SK-N-SH (cell line): ENCODE measurements at regions not wholly inside any gene's neighbourhood (a gene's known extent, or its start where the extent isn't known, plus 50 kb on each side); places are given as distances from the start of the nearest gene placed in this dataset.

Source experiments
- CTCF ChIA-PET: fragments of 300-600, 350-600 bp; formaldehyde crosslinking; extraction: SDS; loops from one replicate; lab custom pipeline; 2021; lab: Yijun Ruan, JAX
- POLR2A ChIA-PET: fragments of 350-600 bp; sonication (Branson Sonifier 250); formaldehyde crosslinking; extraction: SDS; loops from one replicate; lab custom pipeline; 2020; ENCODE audit warnings: antibody characterized with exemption, inconsistent platforms; lab: Yijun Ruan, JAX
- DNase-seq: peaks from one replicate; pipeline ENCODE4 v3.0.0; 2012
- H2AFZ ChIP-seq: fragments of 200-600 bp; sonication (generic); 2 replicates; pipeline ENCODE4 v1.8.1; 2016; ENCODE audit warnings: antibody characterized with exemption, mild to moderate bottlenecking, low read depth
- H3F3A ChIP-seq: fragments of 200-600 bp; sonication (generic); replicated peaks from 2 replicates; pipeline ENCODE3; 2016; ENCODE audit warnings: antibody characterized with exemption, mild to moderate bottlenecking; ENCODE audit not compliant: insufficient read depth
- H3K27ac ChIP-seq, 2 experiments: fragments of 200-500 bp in 1 of 2; fragments of 200-600 bp in 1 of 2; sonication (Bioruptor generic) in 1 of 2; sonication (generic), shearing (Covaris generic) in 1 of 2; 2 replicates each; pipeline versions ENCODE4 v1.5.1 to v1.6.1; 2014 to 2016; ENCODE audit warnings: low read depth in 2 of 2, inconsistent platforms in 1 of 2, low read length in 1 of 2, mild to moderate bottlenecking in 1 of 2, mixed read lengths in 1 of 2
- H3K27me3 ChIP-seq: fragments of 200-600 bp; sonication (generic), shearing (Covaris generic); 2 replicates; pipeline ENCODE4 v1.6.1; 2016; ENCODE audit warnings: mixed run types; ENCODE audit not compliant: insufficient read depth
- H3K36me3 ChIP-seq, 2 experiments: fragments of 200-500 bp in 1 of 2; fragments of 200-600 bp in 1 of 2; sonication (Bioruptor generic) in 1 of 2; sonication (generic) in 1 of 2; replicated peaks in 1 of 2; 2 replicates each; pipeline versions ENCODE3 to v1.5.1; 2014 to 2016; ENCODE audit warnings: low read length in 1 of 2, mild to moderate bottlenecking in 1 of 2; ENCODE audit not compliant: insufficient read depth in 2 of 2, control insufficient read depth in 1 of 2
- H3K4me1 ChIP-seq, 2 experiments: fragments of 200-500 bp in 1 of 2; fragments of 200-600 bp in 1 of 2; sonication (Bioruptor generic) in 1 of 2; sonication (generic), shearing (Covaris generic) in 1 of 2; 2 replicates each; pipeline versions ENCODE4 v1.5.1 to v1.6.1; 2014 to 2016; ENCODE audit warnings: low read depth in 1 of 2, low read length in 1 of 2, mixed run types in 1 of 2; ENCODE audit not compliant: insufficient read depth in 2 of 2, control insufficient read depth in 1 of 2
- H3K4me2 ChIP-seq: fragments of 200-600 bp; sonication (generic), shearing (Covaris generic); 2 replicates; pipeline ENCODE4 v1.6.1; 2017; ENCODE audit warnings: mixed run types
- H3K4me3 ChIP-seq, 2 experiments: fragments of 200-500 bp in 1 of 2; fragments of 200-600 bp in 1 of 2; sonication (Bioruptor generic) in 1 of 2; sonication (generic), shearing (Covaris generic) in 1 of 2; 2 replicates each; pipeline versions ENCODE4 v1.5.1 to v1.8.1; 2014 to 2016; ENCODE audit warnings: low read depth in 2 of 2, inconsistent platforms in 1 of 2, low read length in 1 of 2, mild to moderate bottlenecking in 1 of 2, mixed read lengths in 1 of 2, moderate library complexity in 1 of 2
- H3K79me2 ChIP-seq: fragments of 200-600 bp; sonication (generic); 2 replicates; pipeline ENCODE4 v1.8.1; 2017; ENCODE audit warnings: mild to moderate bottlenecking; ENCODE audit not compliant: insufficient read depth
- H3K9ac ChIP-seq: fragments of 200-600 bp; sonication (generic); 2 replicates; pipeline ENCODE4 v1.6.1; 2017; ENCODE audit warnings: mixed run types
- H3K9me2 ChIP-seq: fragments of 200-600 bp; sonication (generic); 2 replicates; pipeline ENCODE4 v1.6.1; 2017; ENCODE audit warnings: mixed run types
- H3K9me3 ChIP-seq: fragments of 200-600 bp; sonication (generic); 2 replicates; pipeline ENCODE4 v1.6.1; 2017; ENCODE audit warnings: mixed run types, mild to moderate bottlenecking, moderate library complexity
- H4K20me1 ChIP-seq: fragments of 200-600 bp; sonication (generic); 2 replicates; pipeline ENCODE4 v1.6.1; 2017; ENCODE audit warnings: mild to moderate bottlenecking, mixed run types; ENCODE audit not compliant: insufficient read depth
- ELF1 ChIP-seq: IDR thresholded peaks from 2 replicates; pipeline ENCODE4 v1.4.0; 2012
- FOSL2 ChIP-seq: IDR thresholded peaks from 2 replicates; pipeline ENCODE4 v1.4.0; 2012; ENCODE audit warnings: low read depth, mild to moderate bottlenecking, moderate library complexity, borderline replicate concordance
- GATA2 ChIP-seq: sonication (generic); formaldehyde crosslinking; IDR thresholded peaks from 2 replicates; pipeline ENCODE4 v1.5.0; 2020; ENCODE audit warnings: mild to moderate bottlenecking, missing genetic modification reagents
- JUND ChIP-seq: IDR thresholded peaks from 2 replicates; pipeline ENCODE4 v1.4.0; 2012
- RCOR1 ChIP-seq: fragments of 150-350 bp; IDR thresholded peaks from 2 replicates; pipeline ENCODE4 v1.6.1; 2017; ENCODE audit warnings: antibody characterized with exemption, low read length
- RXRA ChIP-seq: IDR thresholded peaks from 2 replicates; pipeline ENCODE4 v1.4.0; 2012; ENCODE audit warnings: low read depth, mild to moderate bottlenecking, borderline replicate concordance
- SIN3A ChIP-seq: IDR thresholded peaks from 2 replicates; pipeline ENCODE4 v1.6.1; 2012; ENCODE audit warnings: low read depth, mild to moderate bottlenecking, low read length, moderate library complexity, borderline replicate concordance
- SMC3 ChIP-seq: IDR thresholded peaks from 2 replicates; pipeline ENCODE4 v1.6.1; 2012; ENCODE audit warnings: low read depth, low read length, improper control_type of control experiment
- TAF1 ChIP-seq: IDR thresholded peaks from 2 replicates; pipeline ENCODE4 v1.6.1; 2012; ENCODE audit warnings: low read depth, mild to moderate bottlenecking, low read length, moderate library complexity, borderline replicate concordance
- TCF12 ChIP-seq: IDR thresholded peaks from 2 replicates; pipeline ENCODE4 v1.4.0; 2012
- YY1 ChIP-seq: IDR thresholded peaks from 2 replicates; pipeline ENCODE4 v1.4.0; 2012; ENCODE audit warnings: low read depth, mild to moderate bottlenecking
- WGBS: methylation state at CpG from one replicate; pipeline ENCODE4 v1.1.6; 2017; ENCODE audit warnings: low lambda C conversion rate; 5-methylcytosine and 5-hydroxymethylcytosine counted together
- TF ChIP-seq, protein P1 (sequence below): IDR thresholded peaks from 2 replicates; pipeline ENCODE4 v1.6.1; 2012; ENCODE audit warnings: mild to moderate bottlenecking, low read depth, low read length, moderate library complexity
- TF ChIP-seq, protein P2 (sequence below): IDR thresholded peaks from 2 replicates; pipeline ENCODE4 v1.4.0; 2012; ENCODE audit warnings: low read depth, borderline replicate concordance

DNA sequence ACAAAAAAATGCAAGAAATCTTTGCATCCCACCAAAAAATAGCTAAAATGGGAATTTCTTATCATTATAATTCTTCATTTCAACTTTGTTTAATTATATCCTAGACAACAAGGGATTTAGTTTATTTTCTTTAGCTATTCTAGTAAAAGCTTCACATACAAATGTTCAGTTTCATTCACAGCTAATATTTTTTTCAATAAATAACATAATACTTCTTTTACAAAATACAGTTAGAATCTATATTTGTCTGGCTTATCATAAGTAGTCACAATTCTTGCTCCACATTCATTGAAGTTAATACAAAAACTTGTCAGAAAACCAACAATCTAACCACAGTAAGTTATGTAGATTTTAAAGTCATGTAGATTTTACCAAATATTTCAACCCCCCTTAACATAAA lies 414.4 kb downstream of the FAT4 start:
- DNase-seq: no peak
- POLR2A ChIA-PET: no interaction called here

DNA sequence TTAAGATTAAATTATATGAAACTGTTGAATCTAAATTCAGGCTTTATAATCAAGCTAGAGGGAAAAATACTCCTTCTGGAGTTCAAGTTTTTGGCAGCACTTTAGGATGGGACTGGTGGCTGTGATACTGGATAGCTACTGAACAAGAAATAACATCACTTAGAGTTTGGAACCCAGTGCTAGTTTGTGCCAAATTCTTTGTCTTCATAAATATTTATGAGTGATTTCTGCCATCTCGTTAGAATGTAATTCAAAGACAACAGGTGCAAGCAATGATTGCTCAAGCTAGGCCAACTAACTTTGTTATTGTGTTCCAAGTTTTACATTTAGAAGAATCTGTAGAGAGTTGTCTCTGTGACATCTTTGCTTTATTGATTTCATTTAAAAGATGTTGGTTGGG lies 417.9 kb downstream of the FAT4 start:
- Histone ChIP-seq H3F3A (peaks cover 14% of the 10 kb centered on the region), H3K27ac (no peak overlapping the region), H3K4me1 (peaks cover 5 to 18% of the 10 kb centered on the region in 2 experiments; a peak in 3 of 4 replicates), H3K4me3 (no peak overlapping the region), H3K27me3 (no peaks in the 10 kb centered on the region), H4K20me1 (no peaks in the 10 kb centered on the region), H3K9ac (no peak overlapping the region), H3K9me2 (no peaks in the 10 kb centered on the region), H2AFZ (no peak overlapping the region), H3K79me2 (no peaks in the 10 kb centered on the region), H3K9me3 (no peaks in the 10 kb centered on the region), H3K36me3 (no peaks in the 10 kb centered on the region), H3K4me2 (no peak overlapping the region)
- TF ChIP-seq ELF1: no peak
- no peak for TF ChIP-seq TAF1
- TF ChIP-seq JUND: no peak
- TF ChIP-seq, protein P1, sequence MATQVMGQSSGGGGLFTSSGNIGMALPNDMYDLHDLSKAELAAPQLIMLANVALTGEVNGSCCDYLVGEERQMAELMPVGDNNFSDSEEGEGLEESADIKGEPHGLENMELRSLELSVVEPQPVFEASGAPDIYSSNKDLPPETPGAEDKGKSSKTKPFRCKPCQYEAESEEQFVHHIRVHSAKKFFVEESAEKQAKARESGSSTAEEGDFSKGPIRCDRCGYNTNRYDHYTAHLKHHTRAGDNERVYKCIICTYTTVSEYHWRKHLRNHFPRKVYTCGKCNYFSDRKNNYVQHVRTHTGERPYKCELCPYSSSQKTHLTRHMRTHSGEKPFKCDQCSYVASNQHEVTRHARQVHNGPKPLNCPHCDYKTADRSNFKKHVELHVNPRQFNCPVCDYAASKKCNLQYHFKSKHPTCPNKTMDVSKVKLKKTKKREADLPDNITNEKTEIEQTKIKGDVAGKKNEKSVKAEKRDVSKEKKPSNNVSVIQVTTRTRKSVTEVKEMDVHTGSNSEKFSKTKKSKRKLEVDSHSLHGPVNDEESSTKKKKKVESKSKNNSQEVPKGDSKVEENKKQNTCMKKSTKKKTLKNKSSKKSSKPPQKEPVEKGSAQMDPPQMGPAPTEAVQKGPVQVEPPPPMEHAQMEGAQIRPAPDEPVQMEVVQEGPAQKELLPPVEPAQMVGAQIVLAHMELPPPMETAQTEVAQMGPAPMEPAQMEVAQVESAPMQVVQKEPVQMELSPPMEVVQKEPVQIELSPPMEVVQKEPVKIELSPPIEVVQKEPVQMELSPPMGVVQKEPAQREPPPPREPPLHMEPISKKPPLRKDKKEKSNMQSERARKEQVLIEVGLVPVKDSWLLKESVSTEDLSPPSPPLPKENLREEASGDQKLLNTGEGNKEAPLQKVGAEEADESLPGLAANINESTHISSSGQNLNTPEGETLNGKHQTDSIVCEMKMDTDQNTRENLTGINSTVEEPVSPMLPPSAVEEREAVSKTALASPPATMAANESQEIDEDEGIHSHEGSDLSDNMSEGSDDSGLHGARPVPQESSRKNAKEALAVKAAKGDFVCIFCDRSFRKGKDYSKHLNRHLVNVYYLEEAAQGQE: no peak
- TF ChIP-seq TCF12: no peak
- TF ChIP-seq FOSL2: no peak
- no peak for TF ChIP-seq RXRA
- no peak for TF ChIP-seq SIN3A
- TF ChIP-seq YY1: no peak
- TF ChIP-seq, protein P2, sequence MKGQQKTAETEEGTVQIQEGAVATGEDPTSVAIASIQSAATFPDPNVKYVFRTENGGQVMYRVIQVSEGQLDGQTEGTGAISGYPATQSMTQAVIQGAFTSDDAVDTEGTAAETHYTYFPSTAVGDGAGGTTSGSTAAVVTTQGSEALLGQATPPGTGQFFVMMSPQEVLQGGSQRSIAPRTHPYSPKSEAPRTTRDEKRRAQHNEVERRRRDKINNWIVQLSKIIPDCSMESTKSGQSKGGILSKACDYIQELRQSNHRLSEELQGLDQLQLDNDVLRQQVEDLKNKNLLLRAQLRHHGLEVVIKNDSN: no peak
- no peak for TF ChIP-seq SMC3
- POLR2A ChIA-PET: no interaction called here
- CTCF ChIA-PET: interaction anchor here (0.7 kb wide), 2 partner anchors 11 to 19 kb away, joined by 3 read pairs; no protein-coding TSS in a partner anchor
- 86% methylated on average over 1 of the region's 1 CpG for WGBS
- no peak for DNase-seq

More for the DNA sequence above, 414.4 kb downstream of the FAT4 start:
- H3F3A ChIP-seq: peaks cover 3% of the 10 kb centered on the region
- H3K9me2 ChIP-seq: no peaks in the 10 kb centered on the region
- CTCF ChIA-PET: no interaction called here
- H4K20me1 ChIP-seq: no peaks in the 10 kb centered on the region
- H3K36me3 ChIP-seq: no peaks in the 10 kb centered on the region
- H3K4me1 ChIP-seq: peaks cover 0 to 4% of the 10 kb centered on the region in 2 experiments; a peak in 1 of 4 replicates
- no peak overlapping the region for H3K4me2 ChIP-seq
- H3K79me2 ChIP-seq: no peaks in the 10 kb centered on the region
- H3K9ac ChIP-seq: no peak overlapping the region
- H3K9me3 ChIP-seq: no peaks in the 10 kb centered on the region
- H3K27ac ChIP-seq: no peak overlapping the region
- H2AFZ ChIP-seq: no peak overlapping the region
- no peak overlapping the region for H3K4me3 ChIP-seq
- no peak for TF ChIP-seq ELF1
- TF ChIP-seq SIN3A: no peak
- TF ChIP-seq GATA2: no peak
- TF ChIP-seq RXRA: no peak
- TF ChIP-seq JUND: no peak
- TF ChIP-seq RCOR1: no peak
- TF ChIP-seq TAF1: no peak
- no peak for TF ChIP-seq FOSL2
- TF ChIP-seq, protein P1: no peak
- TF ChIP-seq, all 33 proteins: peak for 0
- no peaks in the 10 kb centered on the region for H3K27me3 ChIP-seq
